Thyroid gland (tissue), 4 donors: ENCODE measurements at regions not wholly inside any gene's neighbourhood (a gene's known extent, or its start where the extent isn't known, plus 50 kb on each side); places are given as distances from the start of the nearest gene placed in this dataset.

Experiments
- POLR2A ChIP-seq, 2 donors: fragments of 450-650 bp; IDR thresholded peaks; one replicate each; pipeline ENCODE4 v1.6.1; 2017; ENCODE audit warnings: antibody characterized with exemption in 2 of 2, mild to moderate bottlenecking in 2 of 2, moderate library complexity in 1 of 2
- TF ChIP-seq, protein P1 (sequence below), 6 experiments: fragments of 200-600 bp in 3 of 6; fragments of 450-650 bp in 3 of 6; sonication (generic) in 3 of 6; IDR thresholded peaks; one replicate each; pipeline ENCODE4 v1.5.1; 2016 to 2019; ENCODE audit warnings: antibody characterized with exemption in 6 of 6, mild to moderate bottlenecking in 2 of 6, inconsistent platforms in 1 of 6, moderate library complexity in 1 of 6

DNA sequence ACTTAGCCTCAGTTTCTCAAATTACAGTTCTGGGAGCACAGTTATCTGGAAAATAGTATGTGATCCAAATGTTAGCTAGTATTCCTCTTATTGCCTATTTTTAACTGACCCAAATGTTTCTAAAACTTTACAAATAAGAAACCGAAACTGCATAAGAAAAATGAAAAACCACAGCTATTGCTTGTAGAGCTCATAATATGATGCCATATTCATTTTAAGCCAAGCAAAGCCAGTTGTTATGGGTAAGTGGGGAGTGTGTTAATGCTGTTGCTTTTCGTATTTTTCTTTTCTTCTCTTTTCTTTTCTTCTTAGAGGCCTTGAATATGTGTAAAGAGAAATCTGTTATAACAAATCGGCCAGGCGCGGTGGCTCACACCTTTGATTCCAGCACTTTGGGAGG is 447.4 kb upstream of the TUSC1 start:
- no peak for TF ChIP-seq POLR2A (IDR thresholded peaks at IDR 0.05)
- TF ChIP-seq, protein P1, sequence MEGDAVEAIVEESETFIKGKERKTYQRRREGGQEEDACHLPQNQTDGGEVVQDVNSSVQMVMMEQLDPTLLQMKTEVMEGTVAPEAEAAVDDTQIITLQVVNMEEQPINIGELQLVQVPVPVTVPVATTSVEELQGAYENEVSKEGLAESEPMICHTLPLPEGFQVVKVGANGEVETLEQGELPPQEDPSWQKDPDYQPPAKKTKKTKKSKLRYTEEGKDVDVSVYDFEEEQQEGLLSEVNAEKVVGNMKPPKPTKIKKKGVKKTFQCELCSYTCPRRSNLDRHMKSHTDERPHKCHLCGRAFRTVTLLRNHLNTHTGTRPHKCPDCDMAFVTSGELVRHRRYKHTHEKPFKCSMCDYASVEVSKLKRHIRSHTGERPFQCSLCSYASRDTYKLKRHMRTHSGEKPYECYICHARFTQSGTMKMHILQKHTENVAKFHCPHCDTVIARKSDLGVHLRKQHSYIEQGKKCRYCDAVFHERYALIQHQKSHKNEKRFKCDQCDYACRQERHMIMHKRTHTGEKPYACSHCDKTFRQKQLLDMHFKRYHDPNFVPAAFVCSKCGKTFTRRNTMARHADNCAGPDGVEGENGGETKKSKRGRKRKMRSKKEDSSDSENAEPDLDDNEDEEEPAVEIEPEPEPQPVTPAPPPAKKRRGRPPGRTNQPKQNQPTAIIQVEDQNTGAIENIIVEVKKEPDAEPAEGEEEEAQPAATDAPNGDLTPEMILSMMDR (IDR thresholded peaks at IDR 0.05) = no peak
